ENCODE measurements at regions not wholly inside any gene's neighbourhood (a gene's known extent, or its start where the extent isn't known, plus 50 kb on each side); places are given as distances from the start of the nearest gene placed in this dataset.

DNA sequence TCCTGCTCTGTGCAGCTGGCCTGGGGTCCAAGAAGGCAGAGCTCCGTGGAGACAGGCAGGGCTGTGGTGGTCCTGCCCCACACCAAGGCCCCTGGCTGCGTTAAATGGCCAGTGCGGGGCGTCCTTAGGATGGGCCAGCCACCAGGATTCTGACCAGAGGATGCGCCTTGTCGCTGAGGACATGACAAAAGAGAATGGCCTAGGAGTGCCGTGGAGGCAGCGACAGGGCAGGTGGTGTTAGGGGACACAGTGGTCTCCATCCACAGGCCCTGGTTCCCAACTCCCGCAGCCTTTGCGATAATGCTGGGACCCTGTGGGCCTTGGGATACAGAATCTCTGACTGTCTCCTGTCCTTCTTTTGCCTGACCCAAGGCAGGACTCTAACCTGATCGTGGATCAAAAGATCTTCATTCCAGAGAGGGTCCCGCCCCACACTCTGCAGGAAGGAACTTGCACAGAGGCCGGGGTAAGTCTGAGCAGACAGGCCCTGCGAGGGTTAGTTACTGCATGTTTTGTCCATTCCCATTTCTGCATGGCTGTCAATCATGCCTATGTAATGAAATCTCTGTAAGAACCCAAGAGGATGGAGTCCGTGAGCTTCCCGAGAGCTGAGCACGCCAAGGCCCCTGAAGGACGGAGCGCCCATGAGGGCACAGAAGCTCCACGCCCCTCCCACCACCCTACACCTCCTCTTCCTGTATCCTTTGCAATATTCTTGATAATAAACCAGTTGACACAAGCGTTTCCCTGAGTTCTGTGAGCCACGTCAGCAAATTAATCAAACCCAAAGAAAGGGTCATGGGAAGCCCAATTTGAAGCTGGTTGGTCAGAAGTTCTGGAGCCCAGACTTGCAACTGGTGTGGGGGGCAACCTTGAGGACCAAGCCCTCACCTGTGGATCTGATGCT is 251.5 kb upstream of the SALL3 start:
- DNase-seq (ENCODE audit: low read depth): no peak

DNA sequence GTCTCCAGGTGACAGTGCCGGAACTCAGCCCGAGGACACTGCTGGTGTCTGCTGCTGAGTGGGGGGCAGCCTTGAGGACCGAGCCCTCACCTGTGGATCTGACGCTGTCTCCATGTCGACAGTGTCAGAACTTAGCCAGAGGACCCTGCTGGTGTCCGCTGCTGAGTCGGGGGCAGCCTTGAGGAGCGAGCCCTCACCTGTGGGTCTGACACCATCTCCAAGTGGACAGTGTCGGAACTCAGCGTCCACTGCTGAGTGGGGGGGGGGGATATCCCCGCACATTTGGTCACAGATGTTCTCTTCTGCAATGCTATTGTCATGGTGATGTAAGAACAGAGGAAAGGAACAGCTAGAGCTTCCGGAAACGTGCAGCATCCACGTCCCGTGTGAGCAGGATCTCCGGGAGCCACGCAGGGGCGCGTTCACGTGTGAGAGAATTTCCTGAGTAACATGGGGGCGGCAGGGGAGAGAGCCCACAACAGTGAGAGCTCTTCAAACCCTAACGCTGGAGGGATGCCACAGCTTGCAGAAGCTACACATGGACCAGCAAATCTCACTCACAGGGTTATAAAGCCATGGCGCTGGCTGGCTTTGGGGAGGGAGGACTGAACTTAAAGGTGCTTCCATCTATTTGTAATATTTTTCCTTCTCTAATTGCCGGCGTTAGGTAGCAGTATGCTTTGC is 250.7 kb upstream of the SALL3 start:
- no peak for DNase-seq (ENCODE audit: low read depth)

DNA sequence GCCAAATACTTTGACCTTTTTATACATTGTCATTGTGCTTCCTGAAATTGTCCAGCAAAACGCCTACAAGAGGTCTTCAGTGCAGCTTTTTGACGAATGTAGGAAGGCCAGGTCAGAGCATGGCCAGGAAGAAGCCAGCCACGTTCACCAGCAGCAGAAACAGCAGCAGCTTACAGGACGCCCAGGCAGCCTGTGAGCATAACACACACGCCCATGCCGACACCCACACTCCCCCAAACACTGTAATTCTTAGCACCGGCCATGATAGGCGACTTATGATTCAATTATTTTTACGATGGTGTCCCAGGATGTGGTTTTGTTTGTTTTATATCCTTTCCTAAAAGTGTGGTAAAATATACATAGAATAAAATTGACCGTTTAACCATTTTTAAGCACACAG is 249.1 kb upstream of the SALL3 start:
- no peak for DNase-seq (ENCODE audit: low read depth)

DNA sequence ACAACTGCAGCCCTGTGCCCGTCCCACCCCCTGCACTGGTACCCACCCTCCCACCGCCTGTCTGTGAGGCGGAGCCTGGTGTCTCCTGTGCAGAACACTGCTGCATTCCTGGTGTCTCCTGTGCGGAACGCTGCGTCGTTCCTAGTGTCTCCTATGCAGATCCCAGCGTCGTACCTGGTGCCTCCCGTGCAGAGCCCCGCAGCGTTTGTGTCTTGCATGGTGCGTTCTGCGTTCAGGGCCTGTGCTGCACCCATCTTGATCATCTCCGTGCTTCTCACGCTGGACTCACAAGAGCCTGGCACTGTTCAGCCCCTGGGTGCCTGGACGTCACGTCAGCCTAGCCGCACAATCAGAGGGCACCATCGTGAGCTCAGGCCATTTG is 248.6 kb upstream of the SALL3 start:
- no peak for DNase-seq (ENCODE audit: low read depth)

DNA sequence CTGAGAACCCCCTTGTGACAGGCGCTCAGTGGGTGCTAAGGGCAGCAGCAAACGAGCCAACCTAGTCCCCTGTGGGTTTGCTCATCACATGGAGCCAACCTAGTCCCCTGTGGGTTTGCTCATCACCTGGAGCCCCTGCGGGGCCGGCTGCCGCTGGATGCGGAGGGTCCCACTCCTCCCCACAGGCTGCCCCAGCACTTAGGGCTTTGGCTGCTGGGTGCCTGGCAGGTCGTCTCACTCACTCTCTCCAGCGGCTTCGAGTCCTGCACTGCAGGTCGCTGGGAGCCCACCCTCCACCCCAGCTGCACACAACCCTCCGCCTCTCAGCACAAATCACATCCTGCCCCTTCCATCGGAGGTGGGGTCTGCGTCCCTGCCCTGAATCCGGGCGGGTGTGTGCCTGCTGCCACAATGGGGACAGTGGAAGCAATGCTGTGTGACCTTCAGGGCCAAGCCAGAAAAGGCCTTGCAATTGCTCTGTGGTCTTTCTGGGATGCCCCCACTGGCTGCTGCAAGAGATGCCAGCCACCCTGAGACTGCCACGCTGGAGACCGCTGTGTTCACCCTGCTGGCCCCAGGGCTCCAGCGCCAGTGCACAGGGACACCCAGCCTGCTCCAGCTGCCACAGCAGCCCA is 248.1 kb upstream of the SALL3 start:
- no peak for DNase-seq (ENCODE audit: low read depth)

DNA sequence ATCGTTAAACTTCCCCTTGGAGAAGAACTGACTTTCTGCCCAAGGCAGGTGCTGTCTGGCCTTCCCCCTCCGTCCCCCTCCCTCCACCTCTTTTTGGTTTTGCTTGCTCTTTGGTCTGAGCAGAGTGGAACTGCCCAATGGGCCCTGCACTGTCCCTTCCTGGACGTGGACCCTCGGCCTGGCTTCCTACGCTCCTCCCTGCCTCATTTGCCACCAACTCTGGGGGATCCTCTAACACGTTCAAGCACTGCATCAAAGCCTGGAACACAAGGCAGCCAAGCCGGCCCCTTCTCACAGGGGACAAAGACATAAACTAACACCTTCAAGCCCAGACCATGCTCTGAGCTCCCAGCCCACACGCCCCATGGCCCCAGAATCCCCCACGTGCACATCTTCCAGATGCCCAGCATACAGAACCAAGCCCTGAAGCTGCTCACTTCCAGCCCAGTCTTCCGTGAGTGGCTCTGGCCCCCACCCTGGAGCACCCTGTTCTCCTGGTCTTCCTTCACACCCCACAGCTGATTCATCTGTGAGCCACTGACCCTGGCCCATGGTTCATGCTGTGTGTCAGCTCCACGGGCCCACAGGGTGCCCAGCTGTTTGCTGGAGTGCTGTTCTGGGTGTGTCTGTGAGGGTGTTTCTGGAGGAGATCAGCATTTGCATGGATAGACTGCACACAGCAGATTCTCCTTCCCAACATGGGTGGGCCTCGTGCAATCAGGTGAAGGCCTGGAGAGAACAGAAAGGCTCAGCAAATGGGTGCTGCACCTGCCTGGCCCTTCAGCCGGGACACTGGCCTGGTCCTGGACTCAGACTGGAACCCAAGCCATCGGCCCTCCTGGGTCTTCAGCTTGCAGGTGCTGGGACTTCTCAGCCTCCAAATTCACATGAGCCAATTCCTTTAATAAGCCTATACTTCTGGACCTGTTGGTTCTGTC is 247.1 kb upstream of the SALL3 start:
- no peak for DNase-seq (ENCODE audit: low read depth)

DNA sequence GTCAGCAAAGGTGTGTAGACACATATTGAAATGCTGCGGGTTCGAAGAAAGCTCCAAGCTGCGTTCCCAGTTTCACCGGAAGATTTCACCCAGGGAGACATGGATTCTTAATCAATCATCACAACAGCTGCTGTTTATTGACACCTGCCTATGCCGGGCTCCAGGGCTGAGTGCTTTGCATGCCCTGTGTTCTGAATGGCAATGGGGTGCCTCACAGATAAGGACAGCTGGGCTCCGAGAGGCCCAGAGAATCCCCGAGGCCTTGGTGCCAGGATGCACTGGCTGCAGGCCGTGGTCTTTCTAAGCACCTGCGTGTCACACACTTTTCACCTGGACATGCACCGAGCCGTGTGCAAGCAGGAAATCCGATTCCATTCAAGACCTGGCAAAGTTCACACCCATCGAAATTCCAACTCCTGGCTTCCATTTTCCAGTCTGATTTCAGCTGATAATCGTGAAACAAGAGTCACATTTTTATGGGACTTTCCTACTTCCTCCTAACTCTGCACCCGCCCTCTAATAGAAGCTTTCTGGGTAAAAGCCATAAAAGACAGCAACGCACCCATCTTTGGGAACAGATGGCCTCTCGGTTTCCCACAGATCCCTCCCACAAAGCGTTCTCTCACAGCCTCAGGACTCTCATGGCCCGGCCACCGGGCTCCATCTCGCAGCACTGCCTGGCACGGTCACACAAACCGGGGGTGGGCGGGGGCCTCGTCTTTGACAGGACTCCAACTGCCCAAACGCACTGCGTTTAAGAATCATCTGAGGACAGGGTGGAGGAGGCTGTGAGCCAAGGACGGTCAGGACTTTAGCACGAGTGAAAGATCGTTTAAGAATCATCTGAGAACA is 245.6 kb upstream of the SALL3 start:
- no peak for DNase-seq (ENCODE audit: low read depth)

DNA sequence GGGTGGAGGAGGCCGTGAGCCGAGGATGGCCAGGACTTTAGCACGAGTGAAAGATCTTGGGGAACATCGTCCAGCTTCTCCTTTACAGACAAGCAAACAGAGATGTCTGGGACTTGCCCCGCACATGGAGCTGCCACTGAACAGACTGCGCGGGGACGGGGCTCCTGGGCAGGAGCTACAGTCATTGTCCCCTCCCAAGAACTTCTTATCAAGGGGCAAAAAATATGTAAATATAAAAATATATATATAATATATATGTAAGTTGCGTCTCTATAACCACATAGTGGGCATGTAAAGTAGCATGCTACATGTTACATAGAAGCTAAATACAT is 245.0 kb upstream of the SALL3 start:
- no peak for DNase-seq (ENCODE audit: low read depth)

DNA sequence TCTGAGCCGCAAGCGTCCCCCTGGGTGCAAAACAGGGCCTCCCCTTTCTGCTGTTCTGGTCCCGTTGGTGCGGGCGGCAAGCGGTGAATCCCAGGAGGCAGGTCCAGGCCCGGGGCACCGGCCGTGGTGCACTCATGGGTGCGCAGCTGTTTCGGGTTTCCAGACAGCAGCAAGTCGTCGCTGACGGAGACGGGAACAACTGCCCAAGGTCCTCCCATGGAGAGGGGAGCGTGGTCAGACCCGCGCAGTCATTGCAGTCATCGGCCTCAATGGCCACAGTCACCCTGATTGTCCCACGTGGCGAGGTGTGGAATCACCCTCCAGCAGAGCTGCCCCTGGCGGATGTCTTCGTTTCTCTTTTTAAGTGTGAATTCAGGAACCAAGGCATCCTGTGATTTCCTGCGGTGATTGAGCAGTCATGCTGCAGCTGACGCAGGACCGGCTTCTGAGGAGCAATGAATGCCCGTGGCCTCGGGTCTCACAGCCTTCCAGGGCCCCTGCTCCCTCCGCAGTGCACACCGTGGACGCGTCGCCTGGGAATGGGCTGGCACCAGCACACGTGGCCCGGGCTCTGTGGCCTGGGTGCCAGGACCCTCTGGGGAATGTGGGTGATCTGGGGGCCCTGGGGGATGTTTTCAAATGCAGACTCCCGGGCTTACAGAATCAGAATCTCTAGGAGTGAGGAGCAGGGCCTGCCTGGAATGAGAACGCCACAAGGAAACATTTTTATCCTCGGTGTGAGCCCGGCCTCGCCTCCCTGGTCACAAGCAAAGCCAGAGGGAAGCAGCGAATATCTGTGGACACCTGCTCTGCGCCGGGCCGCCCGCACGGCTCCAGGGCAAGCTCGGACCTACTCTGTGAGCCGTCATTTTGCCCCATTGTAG is 244.2 kb upstream of the SALL3 start:
- no peak for DNase-seq (ENCODE audit: low read depth)

DNA sequence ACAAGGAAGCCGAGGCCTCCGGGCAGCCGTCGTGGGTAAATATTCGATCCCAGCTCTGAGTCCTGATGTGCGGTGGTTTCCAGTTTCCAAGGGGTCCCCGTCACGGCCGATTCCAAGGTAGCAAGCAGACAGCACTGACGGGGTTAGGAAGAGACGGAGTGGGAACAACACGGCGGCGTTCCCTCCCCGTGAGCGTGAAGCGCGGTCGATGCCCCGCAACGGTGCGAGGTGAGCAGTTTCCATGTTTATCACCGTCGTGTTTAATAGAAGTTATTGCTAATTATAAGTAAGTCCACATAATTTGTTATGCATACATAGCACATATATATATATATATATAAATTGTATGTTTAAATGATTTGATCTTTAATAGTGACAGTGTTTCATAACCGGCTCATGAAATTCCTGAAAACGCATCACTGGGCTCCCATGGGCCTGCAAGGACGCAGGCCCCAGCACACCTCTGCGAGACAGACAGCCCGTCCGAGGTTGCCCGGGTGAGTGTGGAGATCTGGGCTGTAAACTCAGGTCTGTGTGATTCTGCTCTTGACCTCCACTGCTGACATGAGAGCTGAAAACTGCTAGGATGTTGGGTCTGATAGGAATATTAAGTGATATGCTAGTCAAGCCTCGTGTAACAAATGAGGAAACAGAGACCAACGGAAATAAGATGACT is 243.5 kb upstream of the SALL3 start:
- DNase-seq (ENCODE audit: low read depth): no peak

DNA sequence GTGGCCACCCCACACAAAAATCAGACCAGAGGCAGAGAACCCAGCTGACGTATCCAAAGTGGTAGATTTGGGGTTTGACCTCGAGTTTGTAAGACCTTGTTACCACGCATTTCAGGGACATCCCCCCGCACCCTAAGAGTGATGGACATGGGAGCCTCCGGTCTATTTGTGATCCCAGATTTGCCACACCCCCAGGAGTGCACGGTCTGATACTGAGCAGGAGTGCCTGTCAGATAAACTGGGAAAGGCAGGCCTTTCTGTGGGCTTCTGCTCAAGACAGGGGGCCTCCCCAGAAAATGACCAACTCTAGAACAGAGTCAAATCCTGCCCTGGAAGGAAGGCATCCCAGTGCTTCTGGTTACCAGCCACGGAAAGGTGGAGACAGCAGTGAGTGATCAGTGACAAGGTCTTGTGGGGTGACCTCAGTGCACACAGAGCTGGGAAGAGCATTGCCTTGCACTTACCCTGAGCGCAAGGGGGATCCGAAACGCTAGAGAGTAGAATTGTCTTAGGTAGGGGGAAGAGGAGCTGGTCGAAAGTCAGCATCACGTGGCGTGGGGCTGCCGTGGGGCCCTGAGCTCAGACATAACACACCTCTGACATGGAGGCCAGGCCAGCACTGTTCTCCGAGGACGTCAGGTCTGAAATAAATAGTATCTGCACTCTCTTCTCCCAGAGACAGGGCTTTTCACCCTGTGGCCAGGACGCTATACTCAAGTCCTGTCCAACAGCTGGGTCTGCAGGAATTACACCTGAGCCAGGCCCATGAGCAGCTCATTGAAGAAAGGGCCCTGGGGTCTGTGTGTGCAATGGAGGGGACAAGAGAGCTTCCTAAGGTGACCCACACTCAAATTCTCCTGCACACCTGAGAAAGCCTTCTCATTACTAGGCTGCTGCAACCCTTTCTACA is 242.4 kb upstream of the SALL3 start:
- DNase-seq (ENCODE audit: low read depth): no peak

DNA sequence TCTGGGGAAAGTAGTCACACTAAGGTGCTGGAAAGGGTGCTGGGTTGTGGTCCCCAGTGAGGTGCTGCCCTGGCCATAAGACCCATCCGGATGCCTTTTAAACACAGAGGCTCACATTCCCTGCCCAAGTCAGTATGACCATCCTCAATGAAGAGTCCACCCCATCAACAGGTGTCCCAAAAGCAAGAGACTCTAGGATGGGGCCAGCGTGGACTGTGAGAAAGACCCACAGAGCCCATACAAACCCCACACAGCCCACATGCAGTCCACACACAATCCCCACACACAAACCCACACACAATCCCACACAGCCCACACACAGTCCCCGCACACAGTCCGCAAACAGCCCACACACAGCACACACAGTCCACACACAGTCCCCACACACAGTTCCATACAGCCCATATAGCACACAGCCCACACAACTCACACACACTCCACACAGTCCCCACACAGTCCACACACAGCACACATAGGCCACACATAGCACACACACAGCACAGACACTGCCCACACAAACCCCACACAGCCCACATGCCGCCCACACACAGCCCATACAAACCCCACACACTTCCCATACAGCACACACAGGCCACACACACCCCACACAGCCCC is 241.4 kb upstream of the SALL3 start:
- no peak for DNase-seq (ENCODE audit: low read depth)

DNA sequence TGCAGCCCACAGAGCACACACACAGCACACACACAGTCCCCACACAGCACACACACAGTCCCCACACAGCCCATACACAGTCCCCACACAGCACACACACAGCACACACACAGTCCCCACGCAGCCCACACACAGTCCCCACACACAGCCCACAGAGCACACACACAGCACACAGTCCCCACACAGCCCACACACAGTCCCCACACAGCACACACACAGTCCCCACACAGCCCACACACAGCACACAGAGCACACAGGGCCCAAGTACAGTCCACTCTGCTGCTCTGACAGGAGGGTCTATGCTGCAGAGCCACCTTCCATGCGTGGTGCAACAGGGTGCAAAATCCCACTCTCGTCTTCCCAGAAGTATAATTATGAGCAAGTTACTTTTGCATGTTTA is 240.5 kb upstream of the SALL3 start:
- no peak for DNase-seq (ENCODE audit: low read depth)

DNA sequence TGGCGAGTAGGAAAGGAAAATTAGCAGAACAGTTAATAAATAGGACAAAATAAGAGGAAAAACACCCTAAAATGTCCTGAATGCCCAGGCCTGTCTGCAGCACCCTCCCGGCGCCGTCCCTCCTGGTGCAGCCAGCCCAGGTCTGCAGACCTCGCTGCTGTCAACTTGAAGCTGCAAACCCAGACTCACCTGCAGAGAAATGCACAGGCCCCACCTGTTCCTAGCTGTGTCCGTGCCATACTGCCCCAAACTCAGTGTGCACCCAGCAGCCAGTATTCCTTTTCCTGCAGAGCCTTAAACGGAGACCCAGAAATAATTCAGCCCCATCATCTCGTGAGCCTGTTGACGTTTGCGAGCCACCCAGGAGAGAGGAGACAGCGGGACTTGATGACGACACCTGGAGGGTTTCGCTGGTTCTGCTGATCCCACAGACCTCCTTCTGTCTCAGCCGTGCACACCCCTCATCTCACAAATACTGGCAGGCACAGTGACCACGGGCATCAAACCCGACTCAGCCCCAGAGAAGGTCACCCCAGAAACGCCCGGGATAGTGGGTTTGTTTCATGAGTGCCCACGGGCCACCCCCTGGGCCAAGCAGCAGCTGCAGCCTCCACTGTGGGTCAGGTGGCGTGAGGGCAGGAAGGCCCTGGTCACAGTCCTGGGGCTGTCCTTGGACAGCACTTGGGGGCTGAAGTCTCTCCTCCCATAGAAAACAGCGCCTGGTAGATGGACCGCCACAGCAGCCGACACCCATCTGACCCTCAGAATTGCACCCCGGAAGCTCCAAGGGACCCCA is 239.5 kb upstream of the SALL3 start:
- no peak for DNase-seq (ENCODE audit: low read depth)

DNA sequence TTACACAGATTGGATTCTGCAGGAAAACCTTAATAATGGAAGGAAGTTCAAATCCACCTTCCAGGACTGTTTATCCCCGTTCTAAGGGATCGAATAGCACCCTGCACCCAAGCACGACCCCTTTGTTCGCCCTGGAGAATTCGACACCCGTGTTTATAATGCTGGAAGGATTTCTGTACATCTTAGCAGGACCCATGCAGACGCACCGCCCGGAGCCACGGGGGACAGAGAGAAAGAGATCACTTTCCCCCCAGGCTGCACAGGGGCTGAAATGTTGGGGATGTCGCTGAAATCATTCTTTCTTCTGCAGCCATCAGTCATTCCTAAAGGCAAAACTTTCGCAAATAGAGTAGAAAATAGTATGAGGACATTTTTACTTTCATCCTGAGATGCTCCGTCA is 238.7 kb upstream of the SALL3 start:
- DNase-seq (ENCODE audit: low read depth): no peak

DNA sequence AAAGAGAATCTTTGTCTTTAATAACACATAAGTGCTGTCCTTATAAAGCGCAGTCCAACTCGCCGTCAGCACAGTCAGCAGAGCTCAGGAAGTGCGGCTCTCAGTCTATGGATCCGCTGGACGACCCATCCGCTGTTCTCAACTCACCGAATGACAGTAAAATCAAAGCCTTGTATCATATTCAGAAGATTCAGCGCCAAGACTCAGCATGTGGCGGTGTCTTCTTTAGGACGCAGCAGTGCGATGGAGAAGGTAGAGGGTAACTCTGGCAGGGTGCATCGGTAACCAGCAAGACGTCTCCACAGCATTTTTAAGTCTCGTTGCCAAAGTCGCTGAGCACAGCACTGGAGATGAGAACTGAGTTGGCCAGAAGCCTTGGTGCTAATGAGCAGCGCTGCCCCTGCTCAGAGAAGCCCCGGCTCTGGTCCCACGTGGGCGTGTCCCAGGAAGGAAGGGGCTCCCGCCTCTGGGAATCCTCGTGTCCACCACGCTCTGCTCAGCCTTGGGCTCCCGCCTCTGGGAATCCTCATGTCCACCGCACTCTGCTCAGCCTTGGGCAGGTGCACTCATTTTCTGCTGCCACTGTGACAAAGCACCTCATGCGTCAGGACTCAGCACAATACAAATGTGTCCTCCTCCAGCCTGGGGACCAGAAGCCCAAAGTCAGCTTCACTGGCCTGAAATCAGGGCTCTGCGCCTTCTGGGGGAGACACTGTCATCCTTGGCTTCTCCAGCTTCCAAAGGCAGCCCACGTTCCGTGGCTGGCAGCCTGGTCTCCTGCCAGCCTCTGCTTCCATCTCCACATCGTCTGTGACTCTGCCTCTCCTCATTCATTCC is 238.0 kb upstream of the SALL3 start:
- no peak for DNase-seq (ENCODE audit: low read depth)
